Kidney tubule cell (primary cell): ENCODE measurements at regions not wholly inside any gene's neighbourhood (a gene's known extent, or its start where the extent isn't known, plus 50 kb on each side); places are given as distances from the start of the nearest gene placed in this dataset.
"Not testable (repeated sequence)": the region's sequence is repeated elsewhere in the genome, so short reads cannot be mapped to it uniquely, and the experiment has no call there.

Experiments
- DNase-seq: peaks from one replicate; pipeline ENCODE4 v3.0.0-alpha.2; 2018; ENCODE audit warnings: low spot score

- DNase-seq: no peak
Observed at GRCh38 chr3:190988102-190988501, 125.6 kb upstream of the GMNC start.

GRCh38 chr3:190984502-190985244, 122.2 kb upstream of the GMNC start:
- DNase-seq: no peak

- DNase-seq: no peak
Observed at GRCh38 chr3:190983875-190984274, 121.4 kb upstream of the GMNC start.

GRCh38 chr3:190973771-190974170, 111.3 kb upstream of the GMNC start:
- DNase-seq: no peak

GRCh38 chr3:190972840-190973270, 110.4 kb upstream of the GMNC start:
- DNase-seq: peak; percentile 5

GRCh38 chr3:190972196-190972595, 109.7 kb upstream of the GMNC start:
- no peak for DNase-seq

- no peak for DNase-seq
Observed at GRCh38 chr3:190970560-190970959, 108.1 kb upstream of the GMNC start.

- DNase-seq: no peak
Observed at GRCh38 chr3:190968616-190969015, 106.1 kb upstream of the GMNC start.

- not testable (repeated sequence) for DNase-seq
Observed at GRCh38 chr3:190964931-190965330, 102.4 kb upstream of the GMNC start.

- DNase-seq: no peak
Observed at GRCh38 chr3:190959077-190959476, 96.6 kb upstream of the GMNC start.

- no peak for DNase-seq
Observed at GRCh38 chr3:190941694-190942260, 79.3 kb upstream of the GMNC start.

GRCh38 chr3:190934616-190935015, 72.1 kb upstream of the GMNC start:
- not testable (repeated sequence) for DNase-seq

- no peak for DNase-seq
Observed at GRCh38 chr3:190926619-190927018, 64.1 kb upstream of the GMNC start.

- DNase-seq: peak; percentile 8
Observed at GRCh38 chr3:190912736-190913135, 50.2 kb upstream of the GMNC start.
